Choroid plexus epithelial cell (primary cell): ENCODE measurements at regions not wholly inside any gene's neighbourhood (a gene's known extent, or its start where the extent isn't known, plus 50 kb on each side); places are given as distances from the start of the nearest gene placed in this dataset.

Experiments used
- DNase-seq: peaks from one replicate; pipeline ENCODE4 v3.0.0-alpha.2; 2010; ENCODE audit warnings: low read depth
- H3K4me3 ChIP-seq: 2 replicates; pipeline ENCODE4 v1.5.1; 2011; ENCODE audit warnings: low read depth, mild to moderate bottlenecking, control low read depth, low read length, moderate library complexity
- CTCF ChIP-seq: conservative IDR thresholded peaks from 2 replicates; pipeline ENCODE4 v1.5.1; 2011; ENCODE audit warnings: low read depth, mild to moderate bottlenecking, control low read depth, inconsistent platforms, low read length, moderate library complexity

GRCh38 chrX:30951003-30951402 lies 61.9 kb upstream of the TAB3 start:
- no peak overlapping the region for H3K4me3 ChIP-seq
- no peak for TF ChIP-seq CTCF
- DNase-seq = no peak

GRCh38 chrX:30950391-30950790 lies 61.3 kb upstream of the TAB3 start:
- no peak for TF ChIP-seq CTCF
- no peak overlapping the region for H3K4me3 ChIP-seq
- DNase-seq = no peak

GRCh38 chrX:30949554-30949953 lies 60.5 kb upstream of the TAB3 start:
- no peak overlapping the region for H3K4me3 ChIP-seq
- DNase-seq = no peak
- no peak for TF ChIP-seq CTCF

- no peak for DNase-seq
- TF ChIP-seq CTCF = no peak
- no peak overlapping the region for H3K4me3 ChIP-seq
These were observed 59.6 kb upstream of the TAB3 start for GRCh38 chrX:30948626-30949025.

GRCh38 chrX:30948051-30948450 lies 59.0 kb upstream of the TAB3 start:
- TF ChIP-seq CTCF = no peak

GRCh38 chrX:30943984-30944383 lies 54.9 kb upstream of the TAB3 start:
- no peak overlapping the region for H3K4me3 ChIP-seq
- TF ChIP-seq CTCF = no peak
- no peak for DNase-seq

More at GRCh38 chrX:30948051-30948450, 59.0 kb upstream of the TAB3 start:
- H3K4me3 ChIP-seq = no peak overlapping the region
- no peak for DNase-seq

GRCh38 chrX:30941898-30942297 lies 52.8 kb upstream of the TAB3 start:
- no peak for DNase-seq
- TF ChIP-seq CTCF = no peak
- no peak overlapping the region for H3K4me3 ChIP-seq
